Neural progenitor cell (in vitro differentiated cells): ENCODE measurements at regions not wholly inside any gene's neighbourhood (a gene's known extent, or its start where the extent isn't known, plus 50 kb on each side); places are given as distances from the start of the nearest gene placed in this dataset.

Experiments
- CTCF ChIP-seq: fragments of 200-600 bp; sonication (generic); IDR thresholded peaks from 2 replicates; pipeline ENCODE4 v1.5.1; 2017; ENCODE audit warnings: antibody characterized with exemption, mild to moderate bottlenecking
- EZH2 ChIP-seq: fragments of 200-600 bp; sonication (generic); IDR thresholded peaks from 2 replicates; pipeline ENCODE4 v1.6.1; 2017; ENCODE audit warnings: antibody characterized with exemption, mild to moderate bottlenecking, moderate library complexity

DNA sequence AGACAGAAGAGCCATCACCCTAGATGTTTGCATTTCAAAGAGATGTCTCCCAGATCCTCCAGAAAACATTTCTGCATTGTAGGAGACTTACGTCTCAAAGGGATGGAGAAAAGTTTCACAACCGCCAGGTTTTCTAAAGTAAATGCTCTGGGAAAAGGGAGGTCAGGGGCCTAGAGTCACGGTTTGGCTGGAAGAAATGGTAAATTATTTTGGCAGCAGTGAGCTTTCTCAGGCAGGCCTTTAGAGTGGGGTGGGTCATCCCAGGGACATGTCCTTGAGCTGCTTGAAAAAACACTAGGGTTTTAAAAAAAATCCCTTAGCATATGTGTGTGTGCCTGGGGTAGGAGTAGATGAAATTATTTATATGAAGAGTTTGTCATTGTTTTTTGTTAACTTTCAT lies 728.8 kb downstream of the TYW1 start:
- no peak for TF ChIP-seq CTCF
- TF ChIP-seq EZH2: no peak
